ENCODE measurements at regions not wholly inside any gene's neighbourhood (a gene's known extent, or its start where the extent isn't known, plus 50 kb on each side); places are given as distances from the start of the nearest gene placed in this dataset.

- intact Hi-C loops (cut with DNase I; ENCODE audit: low total_unique reads): no loop called here
- Histone ChIP-seq H3K9me3 (peaks cover 0 to 8% of the 10 kb centered on the region in 2 donors), H3K27ac (no peak overlapping the region), H3K27me3 (no peaks in the 10 kb centered on the region), H3K4me1 (no peaks in the 10 kb centered on the region), H3K36me3 (no peaks in the 10 kb centered on the region), H3K4me3 (no peak overlapping the region)
- DNase-seq (ENCODE audit: low spot score in 2 of 2): no peak
- no peak for TF ChIP-seq CTCF (IDR thresholded peaks at IDR 0.05)
- TF ChIP-seq POLR2AphosphoS5 (IDR thresholded peaks at IDR 0.05): no peak
- no peak for TF ChIP-seq POLR2A (IDR thresholded peaks at IDR 0.05)
Observed at GRCh38 chr2:126385441-126385840, 270.5 kb upstream of the GYPC start.

- Histone ChIP-seq H3K27me3 (no peaks in the 10 kb centered on the region), H3K4me3 (no peak overlapping the region), H3K9me3 (peaks cover 0 to 8% of the 10 kb centered on the region in 2 donors), H3K36me3 (no peaks in the 10 kb centered on the region), H3K4me1 (no peaks in the 10 kb centered on the region), H3K27ac (no peak overlapping the region)
- DNase-seq (ENCODE audit: low spot score in 2 of 2): no peak
- TF ChIP-seq CTCF (IDR thresholded peaks at IDR 0.05): no peak
- no peak for TF ChIP-seq POLR2AphosphoS5 (IDR thresholded peaks at IDR 0.05)
- no peak for TF ChIP-seq POLR2A (IDR thresholded peaks at IDR 0.05)
- intact Hi-C loops (cut with DNase I; ENCODE audit: low total_unique reads): no loop called here
Observed at GRCh38 chr2:126385983-126386382, 270.0 kb upstream of the GYPC start.

- H3K4me1 ChIP-seq: no peaks in the 10 kb centered on the region
- H3K27ac ChIP-seq: no peak overlapping the region
- DNase-seq (ENCODE audit: low spot score in 2 of 2): no peak
- intact Hi-C loops (cut with DNase I; ENCODE audit: low total_unique reads): no loop called here
- no peak overlapping the region for H3K4me3 ChIP-seq
- peaks cover 0 to 8% of the 10 kb centered on the region in 2 donors for H3K9me3 ChIP-seq
- TF ChIP-seq POLR2A (IDR thresholded peaks at IDR 0.05): no peak
- TF ChIP-seq CTCF (IDR thresholded peaks at IDR 0.05): no peak
- no peak for TF ChIP-seq POLR2AphosphoS5 (IDR thresholded peaks at IDR 0.05)
- H3K36me3 ChIP-seq: no peaks in the 10 kb centered on the region
- no peaks in the 10 kb centered on the region for H3K27me3 ChIP-seq
Observed at GRCh38 chr2:126389446-126389845, 266.5 kb upstream of the GYPC start.

GRCh38 chr2:126392889-126393288 is 263.1 kb upstream of the GYPC start:
- H3K4me3 ChIP-seq: no peak overlapping the region
- DNase-seq (ENCODE audit: low spot score in 2 of 2): no peak
- intact Hi-C loops (cut with DNase I; ENCODE audit: low total_unique reads): no loop called here
- TF ChIP-seq POLR2AphosphoS5 (IDR thresholded peaks at IDR 0.05): no peak
- no peak for TF ChIP-seq POLR2A (IDR thresholded peaks at IDR 0.05)
- TF ChIP-seq CTCF (IDR thresholded peaks at IDR 0.05): no peak
- no peaks in the 10 kb centered on the region for H3K9me3 ChIP-seq
- no peaks in the 10 kb centered on the region for H3K27me3 ChIP-seq
- H3K27ac ChIP-seq: no peak overlapping the region
- H3K4me1 ChIP-seq: no peaks in the 10 kb centered on the region
- H3K36me3 ChIP-seq: no peaks in the 10 kb centered on the region

- Histone ChIP-seq H3K9me3 (no peaks in the 10 kb centered on the region), H3K36me3 (no peaks in the 10 kb centered on the region), H3K27me3 (no peaks in the 10 kb centered on the region), H3K27ac (no peak overlapping the region), H3K4me3 (no peak overlapping the region), H3K4me1 (no peaks in the 10 kb centered on the region)
- intact Hi-C loops (cut with DNase I; ENCODE audit: low total_unique reads): no loop called here
- DNase-seq (ENCODE audit: low spot score in 2 of 2): no peak
- TF ChIP-seq CTCF (IDR thresholded peaks at IDR 0.05): no peak
- no peak for TF ChIP-seq POLR2A (IDR thresholded peaks at IDR 0.05)
- no peak for TF ChIP-seq POLR2AphosphoS5 (IDR thresholded peaks at IDR 0.05)
Observed at GRCh38 chr2:126399001-126399400, 257.0 kb upstream of the GYPC start.
